NK-92 (cell line): ENCODE measurements at regions not wholly inside any gene's neighbourhood (a gene's known extent, or its start where the extent isn't known, plus 50 kb on each side); places are given as distances from the start of the nearest gene placed in this dataset.
"Not testable (repeated sequence)": the region's sequence is repeated elsewhere in the genome, so short reads cannot be mapped to it uniquely, and the experiment has no call there.

Experiments used
- DNase-seq: peaks from one replicate; lab custom pipeline; 2025; ENCODE audit not compliant: unreplicated experiment; lab: John Stamatoyannopoulos, UW

DNA sequence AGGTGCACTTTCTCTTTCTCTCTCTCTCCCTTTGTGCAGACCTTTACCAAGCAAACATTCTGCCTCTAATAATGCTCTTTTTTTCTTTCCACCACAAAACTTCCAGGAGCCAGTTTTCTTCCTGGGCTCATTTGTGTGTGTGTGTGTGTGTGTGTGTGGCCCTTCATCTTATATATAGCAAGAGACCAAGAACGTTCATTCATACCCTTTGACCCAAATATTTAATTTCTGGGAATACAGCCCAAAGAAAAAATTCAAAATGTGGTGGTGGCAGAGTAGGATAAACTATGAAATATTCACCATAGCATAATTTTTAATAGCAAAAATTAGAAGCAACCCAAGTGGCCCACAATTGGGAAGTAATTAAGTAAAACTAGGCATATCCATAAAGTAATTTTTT, 398.9 kb downstream of the IGSF11 start:
- DNase-seq: no peak

DNA sequence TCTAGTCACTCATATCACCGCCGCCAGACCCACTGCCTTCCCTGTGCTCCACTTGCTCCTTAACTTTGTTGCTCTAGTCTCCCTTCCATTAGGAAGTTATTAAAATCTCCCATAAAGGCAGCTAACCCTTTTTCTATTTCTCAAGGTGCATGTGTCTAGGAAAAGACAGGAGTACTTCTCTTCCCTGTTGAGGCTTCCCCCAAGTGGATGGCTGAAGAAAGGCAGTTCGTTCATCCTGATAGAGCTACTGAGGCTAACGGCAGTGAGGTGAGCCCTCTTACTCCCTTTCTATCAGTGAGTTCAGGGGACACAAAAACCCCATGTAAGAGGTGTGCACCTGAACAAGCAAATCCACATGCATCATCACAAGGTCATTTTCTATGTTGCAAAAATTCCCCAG, 397.8 kb downstream of the IGSF11 start:
- no peak for DNase-seq

DNA sequence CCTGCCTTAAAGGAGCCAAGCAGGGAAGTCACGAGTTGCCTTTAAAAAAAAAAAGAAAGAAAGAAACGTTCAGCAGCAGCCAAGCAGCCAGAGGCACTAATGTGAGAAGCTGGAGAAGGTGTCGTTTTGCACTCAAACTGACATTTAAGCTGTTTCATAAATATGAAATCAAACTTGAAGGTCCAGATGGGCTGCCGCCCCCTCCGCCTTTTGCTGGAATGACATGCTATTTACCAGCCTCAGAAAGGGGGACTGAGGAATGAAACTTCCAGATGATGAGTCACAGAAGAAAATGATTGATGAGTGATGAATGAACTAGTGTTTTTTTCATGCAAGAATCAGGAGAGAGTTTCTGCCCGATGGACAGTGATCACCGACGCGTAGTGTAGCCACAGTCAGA, 396.8 kb downstream of the IGSF11 start:
- DNase-seq: no peak

GRCh38 chr3:118641608-118642007, 393.0 kb downstream of the IGSF11 start:
- DNase-seq: no peak

- DNase-seq: no peak
Measured at GRCh38 chr3:118671192-118671591, 363.5 kb downstream of the IGSF11 start.

GRCh38 chr3:118675305-118675704, 359.3 kb downstream of the IGSF11 start:
- no peak for DNase-seq

- not testable (repeated sequence) for DNase-seq
Measured at GRCh38 chr3:118678663-118679062, 356.0 kb downstream of the IGSF11 start.

GRCh38 chr3:118682921-118683320, 351.7 kb downstream of the IGSF11 start:
- DNase-seq: no peak

DNA sequence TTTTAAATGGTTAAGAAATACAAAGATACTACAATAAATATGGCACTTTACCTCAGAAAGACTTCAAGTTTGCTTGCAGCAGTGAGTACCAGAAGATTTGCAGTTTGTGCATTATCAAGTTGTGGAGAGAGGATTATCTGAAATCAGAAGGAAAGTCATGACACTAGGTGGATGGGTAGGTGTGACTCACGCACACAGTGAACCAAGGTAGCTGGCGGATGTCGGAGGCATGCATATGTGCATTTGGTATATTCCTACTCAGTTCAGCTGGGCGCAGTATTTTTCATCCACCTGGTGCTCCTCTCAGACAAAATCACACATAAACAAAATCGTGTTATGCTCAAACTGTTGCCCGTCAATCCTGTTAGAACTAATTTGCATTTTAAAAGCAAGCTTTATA, 351.0 kb downstream of the IGSF11 start:
- DNase-seq: no peak

- no peak for DNase-seq
Measured at GRCh38 chr3:118688396-118688884, 346.2 kb downstream of the IGSF11 start.

DNA sequence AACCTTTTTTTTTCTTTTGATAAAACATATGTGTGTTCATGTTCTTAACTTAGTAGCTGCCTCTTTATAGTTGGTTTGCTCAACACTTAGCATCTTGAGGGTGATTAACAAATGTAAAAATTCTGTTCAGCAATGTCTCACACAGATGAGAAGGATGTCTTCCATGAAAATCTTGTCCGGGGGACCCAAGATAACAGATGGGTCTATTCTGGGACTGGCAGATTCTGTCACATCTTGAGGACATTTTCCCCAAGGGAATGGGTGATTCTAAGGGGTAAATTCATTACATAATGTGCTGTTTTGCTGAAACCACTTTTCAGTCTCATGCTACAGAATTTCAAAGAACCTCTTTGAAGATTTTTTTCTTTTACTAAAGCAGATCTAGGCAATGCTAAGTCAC, 342.2 kb downstream of the IGSF11 start:
- no peak for DNase-seq

- no peak for DNase-seq
Measured at GRCh38 chr3:118705487-118706219, 329.0 kb downstream of the IGSF11 start.

DNA sequence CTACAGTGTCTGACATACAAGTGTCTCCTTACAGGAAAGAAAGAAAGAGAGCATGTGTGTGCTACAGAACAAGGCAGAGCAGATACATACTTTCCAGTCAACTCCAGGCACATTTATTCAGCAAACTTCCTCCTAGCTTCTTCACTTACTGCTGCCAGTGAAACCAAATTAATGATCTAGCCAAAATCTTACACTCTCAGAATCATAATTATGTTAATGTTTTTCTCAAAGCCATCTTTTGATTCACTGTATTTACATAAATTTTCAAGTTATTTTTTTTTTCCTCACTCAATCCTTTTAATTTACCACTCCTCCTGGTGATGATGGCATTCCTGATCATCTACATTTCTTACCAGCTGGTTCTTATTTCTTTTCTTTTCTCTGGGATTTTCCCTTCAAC, 326.7 kb downstream of the IGSF11 start:
- DNase-seq: no peak

- DNase-seq: no peak
Measured at GRCh38 chr3:118710532-118710931, 324.1 kb downstream of the IGSF11 start.

DNA sequence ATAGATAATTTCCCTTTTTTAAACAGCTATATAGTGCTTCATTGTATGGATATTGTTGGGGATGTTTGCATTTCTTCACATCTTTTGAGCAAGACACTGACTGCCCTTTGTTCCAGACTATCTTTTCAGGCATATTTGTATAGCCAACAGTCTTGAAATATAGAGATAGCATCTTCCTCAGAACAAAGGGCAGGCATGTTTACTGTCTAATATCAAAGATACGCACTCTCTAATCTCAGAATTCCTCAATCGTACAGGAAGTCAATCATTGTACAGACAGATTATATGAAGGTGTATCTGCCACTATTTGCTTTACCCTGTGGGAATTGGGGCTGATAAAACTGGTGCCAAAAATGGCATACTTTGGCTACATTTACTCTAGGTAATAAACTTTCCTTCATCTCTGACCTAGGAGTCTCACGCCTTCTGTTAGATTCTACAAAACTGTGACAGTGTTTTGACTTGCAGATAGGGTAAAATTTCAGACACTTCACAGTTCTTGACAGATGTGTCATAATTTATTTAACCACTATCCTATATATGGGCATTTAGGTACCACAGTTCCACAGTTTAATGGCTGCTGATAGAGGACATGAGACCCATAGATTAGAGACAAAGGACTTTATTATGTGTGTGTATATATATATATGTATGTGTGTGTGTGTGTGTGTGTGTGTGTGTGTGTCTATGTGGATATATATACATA, 321.0 kb downstream of the IGSF11 start:
- DNase-seq: no peak

DNA sequence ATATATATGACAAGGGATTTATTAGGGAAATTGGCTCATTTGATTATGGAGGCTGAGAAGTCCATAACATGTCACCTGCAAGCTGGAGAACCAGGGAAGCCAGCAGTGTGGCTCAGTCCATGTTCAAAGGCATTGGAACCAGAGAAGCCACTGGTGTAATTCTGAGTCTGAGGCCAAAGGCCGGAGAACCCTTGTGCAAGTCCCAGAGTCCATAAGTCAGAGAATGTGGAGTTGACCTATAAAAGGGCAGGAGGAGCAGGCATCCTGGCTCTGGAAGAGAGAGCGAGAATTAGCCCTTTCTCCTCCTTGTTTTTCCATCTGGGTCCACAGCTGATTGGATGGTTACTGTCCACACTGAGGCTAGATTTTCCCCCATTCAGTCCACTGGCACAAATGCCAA, 319.8 kb downstream of the IGSF11 start:
- no peak for DNase-seq

GRCh38 chr3:118729546-118729945, 305.1 kb downstream of the IGSF11 start:
- DNase-seq: no peak

- DNase-seq: no peak
Measured at GRCh38 chr3:118734664-118735063, 300.0 kb downstream of the IGSF11 start.

- DNase-seq: no peak
Measured at GRCh38 chr3:118736107-118736506, 298.5 kb downstream of the IGSF11 start.

DNA sequence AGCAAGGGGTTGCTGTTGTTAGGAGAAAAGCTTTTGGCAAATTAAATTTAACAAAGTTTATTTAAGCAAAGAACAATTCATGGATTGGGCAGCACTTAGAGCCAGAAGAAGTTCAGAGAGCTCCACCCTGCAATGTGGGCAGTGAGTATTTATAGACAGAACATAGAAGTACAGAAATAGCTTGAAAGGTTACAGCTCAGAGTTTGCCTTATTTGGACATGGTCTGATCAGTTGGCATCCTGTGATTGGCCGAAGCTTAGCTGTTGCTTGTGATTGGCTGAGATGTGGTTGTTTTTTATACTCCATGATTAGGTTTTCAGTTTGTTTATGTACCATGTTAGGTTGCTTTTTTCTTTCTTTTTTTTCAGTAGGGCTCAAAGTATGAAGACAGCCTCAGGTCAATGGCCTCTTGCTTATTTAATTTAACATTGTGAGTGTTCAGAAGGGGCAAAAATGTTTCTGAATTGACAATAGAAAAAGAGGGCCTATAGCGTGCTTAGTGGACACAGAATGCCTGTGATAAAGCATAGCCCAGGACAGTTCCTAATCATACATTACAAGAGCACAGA, 293.8 kb downstream of the IGSF11 start:
- no peak for DNase-seq

- no peak for DNase-seq
Measured at GRCh38 chr3:118742760-118743159, 291.9 kb downstream of the IGSF11 start.

- DNase-seq: no peak
Measured at GRCh38 chr3:118744186-118744585, 290.5 kb downstream of the IGSF11 start.
